ENCODE measurements at regions not wholly inside any gene's neighbourhood (a gene's known extent, or its start where the extent isn't known, plus 50 kb on each side); places are given as distances from the start of the nearest gene placed in this dataset.

GRCh38 chr14:98867726-98868125 lies 404.3 kb downstream of the BCL11B start:
- TF ChIP-seq CTCF (IDR thresholded peaks at IDR 0.05; ENCODE audit: insufficient read depth, low read depth, low read length) (no peak), EZH2 (IDR thresholded peaks at IDR 0.05; ENCODE audit: insufficient read depth, low read length) (no peak)

Measured in astrocyte (in vitro differentiated cells and primary cell).